HG02610 (cell line): ENCODE measurements at regions not wholly inside any gene's neighbourhood (a gene's known extent, or its start where the extent isn't known, plus 50 kb on each side); places are given as distances from the start of the nearest gene placed in this dataset.
"Not testable (repeated sequence)": the region's sequence is repeated elsewhere in the genome, so short reads cannot be mapped to it uniquely, and the experiment has no call there.

Source experiments
- ATAC-seq: cut with Tn5 transposase; IDR thresholded peaks from one replicate; pipeline ENCODE4 v1.9.1; 2021; ENCODE audit warnings: mild to moderate bottlenecking, moderate library complexity; ENCODE audit not compliant: unreplicated experiment

DNA sequence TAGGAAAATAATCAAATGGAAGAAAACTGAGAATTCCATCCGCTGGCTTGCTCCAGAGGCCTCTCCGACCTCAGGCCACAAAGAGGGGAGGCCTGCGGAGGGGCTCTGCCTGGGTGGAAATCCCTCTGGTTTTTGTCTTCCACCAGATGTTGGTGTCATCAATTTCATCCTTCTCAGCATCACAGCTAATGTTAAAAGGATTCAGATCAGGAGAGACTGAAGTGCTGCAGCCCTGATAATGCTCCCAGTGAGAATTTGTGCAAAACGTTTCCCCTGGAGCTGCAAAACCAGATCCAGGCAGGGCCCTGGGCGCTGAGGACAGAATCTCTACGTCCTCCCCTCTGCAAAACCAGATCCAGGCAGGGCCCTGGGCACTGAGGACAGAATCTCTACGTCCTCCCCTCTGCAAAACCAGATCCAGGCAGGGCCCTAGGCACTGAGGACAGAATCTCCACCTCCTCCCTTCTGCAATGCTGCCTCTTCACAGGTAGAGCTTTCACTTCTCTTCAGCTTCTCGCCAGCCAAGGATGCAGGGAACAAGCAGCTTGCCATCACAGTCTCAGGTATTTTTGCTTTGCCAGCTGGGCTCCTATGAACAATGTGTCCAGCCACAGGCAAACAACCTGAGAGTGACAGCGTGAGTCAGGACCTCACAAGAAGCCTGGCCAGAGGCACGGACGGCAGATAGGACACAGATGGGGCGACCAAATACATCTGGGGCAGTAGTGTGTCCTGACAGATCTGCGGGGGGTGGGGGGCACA lies 81.2 kb downstream of the TMEM18 start:
- ATAC-seq = no peak

DNA sequence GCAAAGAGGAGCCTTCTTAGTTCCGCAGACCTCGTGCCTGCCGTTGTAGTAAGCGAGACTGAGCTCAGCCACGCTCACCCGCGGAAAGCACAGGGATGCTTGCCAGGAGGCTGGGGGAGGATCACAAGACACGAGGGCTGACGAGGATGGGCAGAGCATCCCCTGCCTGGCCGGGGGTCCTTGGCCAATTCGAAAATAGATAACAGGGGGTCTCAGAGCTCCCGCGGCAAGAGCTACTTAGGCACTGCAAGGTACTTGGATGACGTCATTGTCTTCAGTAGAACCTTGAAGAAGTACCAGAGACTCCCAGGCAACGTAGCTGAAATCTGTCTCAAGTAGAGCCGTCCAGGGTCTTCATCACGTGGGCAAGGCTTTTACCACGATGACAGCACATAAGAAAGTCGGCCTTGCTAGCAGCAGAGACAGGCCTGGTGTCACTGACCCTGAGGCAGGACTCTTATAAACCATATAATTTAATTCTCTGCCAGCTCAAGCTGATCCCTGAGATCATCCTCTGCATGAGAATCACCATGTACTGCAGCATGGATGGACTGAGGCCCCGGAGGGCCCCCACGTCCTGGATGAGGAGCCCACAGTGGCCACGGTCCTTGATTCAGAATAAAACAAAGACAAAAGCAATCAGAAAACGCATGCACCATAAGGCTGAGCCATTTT lies 81.9 kb downstream of the TMEM18 start:
- no peak for ATAC-seq

- no peak for ATAC-seq
Measured at GRCh38 chr2:594297-594949, 82.8 kb downstream of the TMEM18 start.

DNA sequence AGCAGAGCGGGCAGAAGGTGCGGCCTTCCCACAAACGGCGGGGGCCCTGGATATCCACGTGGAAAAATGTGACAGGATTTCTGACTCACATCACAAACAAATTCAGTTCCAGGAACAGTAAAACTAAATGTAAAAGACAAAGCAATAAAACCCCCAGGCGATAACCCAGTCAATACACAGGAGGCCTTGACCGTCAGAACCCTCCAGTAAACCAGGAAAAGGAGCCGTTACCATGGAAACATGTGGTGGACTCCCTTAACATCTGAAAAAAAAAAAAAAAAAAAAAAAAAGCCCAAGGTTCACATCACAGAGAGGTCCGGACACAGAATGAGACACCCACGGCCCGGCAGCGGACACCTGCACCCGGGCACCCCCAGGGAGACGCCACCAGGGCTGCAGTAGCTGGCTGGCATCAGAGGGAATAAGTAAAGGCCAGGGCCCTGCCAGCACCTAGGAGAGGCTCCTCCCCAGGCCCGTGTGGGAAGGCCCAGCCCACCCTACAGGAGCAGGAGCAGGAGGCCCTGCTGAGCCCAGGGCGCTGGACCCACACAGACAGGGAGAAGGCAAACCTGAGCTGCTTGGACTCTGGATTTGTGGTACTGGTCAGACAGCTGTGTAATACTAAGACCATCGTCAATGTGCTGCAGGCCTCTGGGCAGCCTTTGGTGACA lies 83.7 kb downstream of the TMEM18 start:
- ATAC-seq = no peak

DNA sequence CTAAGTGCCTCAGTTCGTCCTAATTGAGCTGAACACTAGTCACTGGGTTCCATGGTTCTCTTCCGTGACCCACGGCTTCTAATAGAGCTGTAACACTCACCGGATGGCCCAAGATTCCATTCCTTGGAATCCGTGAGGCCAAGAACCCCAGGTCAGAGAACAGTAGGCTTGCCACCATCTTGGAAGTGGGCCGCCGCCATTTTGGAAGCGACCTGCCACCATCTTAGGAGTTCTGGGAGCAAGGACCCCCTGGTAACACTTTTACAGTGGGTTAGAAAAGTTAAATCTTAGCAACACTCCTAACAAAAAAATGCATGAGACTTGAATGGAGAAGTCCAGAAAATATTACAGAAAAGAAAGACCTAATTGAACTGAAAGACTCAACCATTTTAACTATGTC lies 84.5 kb downstream of the TMEM18 start:
- ATAC-seq = no peak

- ATAC-seq = no peak
Measured at GRCh38 chr2:590214-591175, 86.7 kb downstream of the TMEM18 start.

- ATAC-seq = no peak
Measured at GRCh38 chr2:589281-590130, 87.7 kb downstream of the TMEM18 start.

DNA sequence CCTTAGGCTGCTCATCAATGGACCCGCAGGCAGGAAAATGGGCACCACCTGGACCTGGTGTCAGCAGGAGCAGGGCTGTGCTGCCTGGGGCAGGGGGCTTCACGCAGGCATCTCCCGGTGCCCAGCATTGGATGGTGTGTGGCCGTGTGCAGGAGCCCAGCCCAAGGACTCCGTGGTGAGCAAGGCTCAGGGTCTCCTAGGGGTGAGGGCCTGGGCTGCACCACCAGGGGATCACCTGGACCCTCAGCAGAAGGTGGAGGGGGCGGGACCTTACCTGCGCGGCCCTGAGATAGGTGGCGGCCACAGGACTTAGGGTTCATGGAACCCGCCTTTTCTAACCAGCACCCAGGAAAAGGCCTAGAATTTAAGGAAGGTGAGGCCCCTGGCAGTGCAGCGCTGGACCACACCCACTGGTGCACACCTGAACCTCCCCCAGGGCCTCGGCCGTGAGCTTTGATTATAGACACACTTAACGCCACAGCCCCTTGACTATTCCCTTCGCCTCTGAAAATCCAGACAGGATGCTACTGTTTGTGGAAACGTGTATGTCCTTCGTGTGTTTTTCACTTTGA lies 89.0 kb downstream of the TMEM18 start:
- no peak for ATAC-seq

GRCh38 chr2:587087-587960 lies 89.9 kb downstream of the TMEM18 start:
- no peak for ATAC-seq

DNA sequence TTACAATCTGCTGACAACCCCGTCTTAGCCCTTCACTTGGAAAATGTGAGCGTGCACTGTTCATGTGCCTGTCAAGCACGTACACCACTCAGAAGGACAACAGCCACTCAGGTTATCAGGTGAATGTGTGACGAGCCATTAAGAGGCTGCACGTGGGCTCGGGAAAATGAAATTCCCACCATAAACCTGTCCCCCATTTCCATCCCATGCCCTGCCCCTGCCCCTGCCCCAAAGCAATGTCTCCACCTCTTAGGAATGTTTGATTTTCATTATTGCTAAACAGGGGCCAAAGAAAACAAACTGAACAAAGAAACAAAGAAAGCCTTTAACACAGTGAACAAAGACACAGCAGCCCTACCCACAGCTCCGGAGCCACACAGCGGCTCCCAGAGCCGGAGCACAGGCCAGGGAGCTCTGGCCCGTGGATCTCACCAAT lies 90.5 kb downstream of the TMEM18 start:
- no peak for ATAC-seq

- ATAC-seq = peak; percentile 98
Measured at GRCh38 chr2:584863-585823, 92.1 kb downstream of the TMEM18 start.

GRCh38 chr2:583666-584065 lies 93.5 kb downstream of the TMEM18 start:
- ATAC-seq = no peak

- ATAC-seq = no peak
Measured at GRCh38 chr2:582792-583528, 94.2 kb downstream of the TMEM18 start.

DNA sequence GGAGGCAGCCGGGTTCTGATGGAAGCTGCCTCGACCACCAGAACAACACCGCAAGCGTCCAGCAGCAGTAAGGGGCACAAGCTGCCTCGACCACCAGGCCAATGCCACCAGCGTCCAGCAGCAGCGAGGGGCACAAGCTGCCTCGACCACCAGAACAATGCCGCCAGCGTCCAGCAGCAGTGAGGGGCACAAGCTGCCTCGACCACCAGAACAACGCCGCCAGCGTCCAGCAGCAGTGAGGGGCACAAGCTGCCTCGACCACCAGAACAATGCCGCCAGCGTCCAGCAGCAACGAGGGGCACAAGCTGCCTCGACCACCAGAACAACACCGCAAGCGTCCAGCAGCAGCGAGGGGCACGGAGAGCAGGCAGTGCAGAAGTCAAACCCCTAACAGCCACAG lies 94.9 kb downstream of the TMEM18 start:
- not testable (repeated sequence) for ATAC-seq

GRCh38 chr2:579961-580360 lies 97.2 kb downstream of the TMEM18 start:
- no peak for ATAC-seq

DNA sequence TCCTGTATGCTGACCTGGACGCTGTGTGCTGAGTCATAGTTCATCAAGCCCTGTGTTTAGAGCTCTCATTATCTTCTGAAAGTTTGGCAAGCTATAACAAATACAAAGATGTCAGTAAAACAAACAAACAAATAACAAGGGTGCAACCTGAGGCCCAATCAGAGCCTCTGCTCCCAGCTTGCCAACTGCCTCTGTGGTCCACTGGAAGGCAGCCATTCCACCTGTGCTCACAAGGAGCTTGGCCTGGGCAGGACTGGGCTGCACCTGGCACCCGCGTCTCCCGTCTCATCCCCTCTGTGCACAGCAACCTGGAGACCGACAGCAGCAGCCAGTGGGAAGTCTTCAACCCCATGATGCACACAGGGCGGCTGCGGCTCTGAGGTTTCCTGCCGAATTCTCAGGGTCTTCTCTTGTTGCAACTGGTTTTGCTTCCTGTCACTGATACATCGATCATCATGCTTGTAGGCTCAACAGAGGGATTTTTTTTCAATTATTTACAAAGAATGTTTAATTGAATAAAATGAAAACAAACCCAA lies 97.8 kb downstream of the TMEM18 start:
- ATAC-seq = no peak
